Esophagus squamous epithelium (tissue), 5 donors: ENCODE measurements at regions not wholly inside any gene's neighbourhood (a gene's known extent, or its start where the extent isn't known, plus 50 kb on each side); places are given as distances from the start of the nearest gene placed in this dataset.

Source experiments
- DNase-seq: peaks from one replicate; lab custom pipeline; 2025; lab: John Stamatoyannopoulos, UW
- H3K27ac ChIP-seq, 4 donors: fragments of 200-600 bp; sonication (generic); one replicate each; pipeline ENCODE4 v1.5.1; 2016 to 2019; ENCODE audit warnings: mild to moderate bottlenecking in 1 of 4
- H3K27me3 ChIP-seq, 4 donors: fragments of 200-600 bp; sonication (generic); 1 replicate in 3 of 4; 2 replicates in 1 of 4; pipeline versions ENCODE4 v1.5.1 to v1.6.0; 2017 to 2021; ENCODE audit warnings: antibody characterized with exemption in 1 of 4
- H3K36me3 ChIP-seq, 3 donors: fragments of 200-600 bp; sonication (generic); one replicate each; pipeline ENCODE4 v1.5.1; 2016 to 2019
- H3K4me1 ChIP-seq, 3 donors: fragments of 200-600 bp; sonication (generic); one replicate each; pipeline ENCODE4 v1.5.1; 2017 to 2019
- H3K4me3 ChIP-seq, 4 donors: fragments of 200-600 bp; sonication (generic); 1 replicate in 3 of 4; 2 replicates in 1 of 4; pipeline ENCODE4 v1.5.1; 2016 to 2019; ENCODE audit warnings: mild to moderate bottlenecking in 2 of 4, moderate library complexity in 1 of 4
- H3K9me3 ChIP-seq, 3 donors: fragments of 200-600 bp; sonication (generic); one replicate each; pipeline ENCODE4 v1.5.1; 2016 to 2019
- POLR2A ChIP-seq, 4 donors: fragments of 450-650 bp; IDR thresholded peaks; one replicate each; pipeline ENCODE4 v1.6.1; 2017; ENCODE audit warnings: antibody characterized with exemption in 4 of 4, mild to moderate bottlenecking in 4 of 4, moderate library complexity in 3 of 4
- WGBS, 2 donors: methylation state at CpG; one replicate each; pipeline ENCODE4 v1.1.5; 2018; 5-methylcytosine and 5-hydroxymethylcytosine counted together
- intact Hi-C: fragments of 100-400 bp; cut with DNase I; formaldehyde crosslinking; loops from one replicate; pipeline ENCODE4 v1.15.0; 2022
- TF ChIP-seq, protein P1 (sequence below), 6 experiments: fragments of 450-650 bp in 4 of 6; fragments of 200-600 bp in 2 of 6; sonication (generic) in 2 of 6; IDR thresholded peaks; one replicate each; pipeline ENCODE4 v1.5.1; 2016 to 2019; ENCODE audit warnings: antibody characterized with exemption in 6 of 6, mild to moderate bottlenecking in 4 of 6, moderate library complexity in 4 of 6
- donor health status: DM: yes; HTN: yes; CAD: no.

DNA sequence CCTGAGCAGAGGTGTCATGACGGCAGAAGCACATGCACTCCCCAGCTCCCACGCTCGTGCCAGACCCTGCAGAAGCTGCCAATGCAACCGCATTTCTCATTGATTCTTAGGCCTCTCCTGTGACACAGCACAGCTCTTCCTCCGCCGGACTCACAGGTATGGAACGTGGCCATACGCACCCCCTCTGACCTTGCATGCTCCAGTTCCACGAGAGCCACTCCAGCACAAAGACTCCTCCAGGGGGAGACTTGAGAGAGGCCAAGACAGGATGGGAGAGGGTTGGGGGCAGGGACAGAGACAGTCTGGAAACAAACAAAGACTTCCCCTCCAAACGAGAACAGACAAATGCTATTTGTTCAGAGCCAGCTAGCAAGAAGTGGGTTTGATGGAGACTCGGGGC, 124.3 kb upstream of the PPP2R2D start:
- no peak overlapping the region for H3K27ac ChIP-seq
- H3K4me1 ChIP-seq, result no peaks in the 10 kb centered on the region
- H3K9me3 ChIP-seq, result peaks cover 0 to 39% (median 26%) of the 10 kb centered on the region in 3 donors
- DNase-seq, result no peak
- 74 to 77% methylated on average over 7 to 8 of the region's 11 CpGs for WGBS, 2 donors
- H3K4me3 ChIP-seq, result no peak overlapping the region
- TF ChIP-seq, protein P1, sequence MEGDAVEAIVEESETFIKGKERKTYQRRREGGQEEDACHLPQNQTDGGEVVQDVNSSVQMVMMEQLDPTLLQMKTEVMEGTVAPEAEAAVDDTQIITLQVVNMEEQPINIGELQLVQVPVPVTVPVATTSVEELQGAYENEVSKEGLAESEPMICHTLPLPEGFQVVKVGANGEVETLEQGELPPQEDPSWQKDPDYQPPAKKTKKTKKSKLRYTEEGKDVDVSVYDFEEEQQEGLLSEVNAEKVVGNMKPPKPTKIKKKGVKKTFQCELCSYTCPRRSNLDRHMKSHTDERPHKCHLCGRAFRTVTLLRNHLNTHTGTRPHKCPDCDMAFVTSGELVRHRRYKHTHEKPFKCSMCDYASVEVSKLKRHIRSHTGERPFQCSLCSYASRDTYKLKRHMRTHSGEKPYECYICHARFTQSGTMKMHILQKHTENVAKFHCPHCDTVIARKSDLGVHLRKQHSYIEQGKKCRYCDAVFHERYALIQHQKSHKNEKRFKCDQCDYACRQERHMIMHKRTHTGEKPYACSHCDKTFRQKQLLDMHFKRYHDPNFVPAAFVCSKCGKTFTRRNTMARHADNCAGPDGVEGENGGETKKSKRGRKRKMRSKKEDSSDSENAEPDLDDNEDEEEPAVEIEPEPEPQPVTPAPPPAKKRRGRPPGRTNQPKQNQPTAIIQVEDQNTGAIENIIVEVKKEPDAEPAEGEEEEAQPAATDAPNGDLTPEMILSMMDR (IDR thresholded peaks at IDR 0.05), result no peak
- no peak for TF ChIP-seq POLR2A (IDR thresholded peaks at IDR 0.05)
- intact Hi-C loops, result no loop called here
- no peaks in the 10 kb centered on the region for H3K36me3 ChIP-seq
- H3K27me3 ChIP-seq, result peaks cover 0 to 4% (median 0%) of the 10 kb centered on the region in 4 donors

DNA sequence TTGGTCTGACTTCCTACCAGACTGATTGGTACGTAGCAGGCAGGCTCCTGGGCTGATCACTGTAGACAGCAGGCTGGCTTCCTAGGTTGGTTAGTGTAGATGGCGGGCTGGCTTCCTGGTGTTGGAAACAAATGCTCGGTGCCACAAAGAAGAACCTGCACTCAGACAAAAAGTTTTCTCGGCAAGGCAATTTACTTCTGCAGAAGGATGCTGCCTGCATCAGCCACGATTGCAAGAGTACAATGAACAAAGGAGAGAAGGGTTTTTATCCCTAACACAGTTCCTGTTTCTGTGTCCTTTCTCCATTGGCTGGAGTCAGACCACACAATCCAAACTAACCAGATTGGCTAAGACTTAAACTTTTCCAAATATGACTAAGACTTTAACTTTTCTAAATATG, 123.6 kb upstream of the PPP2R2D start:
- intact Hi-C loops, result no loop called here
- Histone ChIP-seq H3K9me3 (peaks cover 0 to 39% (median 26%) of the 10 kb centered on the region in 3 donors), H3K27me3 (no peaks in the 10 kb centered on the region), H3K36me3 (no peaks in the 10 kb centered on the region), H3K4me1 (no peaks in the 10 kb centered on the region), H3K4me3 (no peak overlapping the region), H3K27ac (no peak overlapping the region)
- 91 to 92% methylated on average over 4 to 5 of the region's 5 CpGs for WGBS, 2 donors
- DNase-seq, result no peak
- no peak for TF ChIP-seq POLR2A (IDR thresholded peaks at IDR 0.05)
- TF ChIP-seq, protein P1 (IDR thresholded peaks at IDR 0.05), result no peak

DNA sequence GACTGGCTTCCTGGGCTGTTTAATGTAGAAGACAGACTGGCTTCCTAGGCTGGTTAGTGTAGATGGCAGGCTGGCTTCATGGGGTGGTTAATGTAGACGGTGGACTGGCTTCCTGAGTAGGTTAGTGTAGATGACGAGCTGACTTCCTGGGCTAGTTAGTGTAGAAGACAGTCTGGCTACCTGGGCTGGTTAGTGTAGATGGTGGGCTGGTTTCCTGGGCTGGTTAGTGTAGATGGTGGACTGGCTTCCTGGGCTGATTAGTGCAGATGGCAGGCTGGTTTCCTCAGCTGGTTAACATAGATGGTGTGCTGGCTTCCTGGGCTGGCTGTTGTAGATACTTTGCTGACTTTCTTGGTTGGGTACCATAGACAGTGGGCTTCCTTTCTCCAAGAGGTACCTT, 122.9 kb upstream of the PPP2R2D start:
- Histone ChIP-seq H3K36me3 (no peaks in the 10 kb centered on the region), H3K4me3 (no peak overlapping the region), H3K9me3 (peaks cover 0 to 39% (median 26%) of the 10 kb centered on the region in 3 donors), H3K27me3 (no peaks in the 10 kb centered on the region), H3K27ac (no peak overlapping the region), H3K4me1 (no peaks in the 10 kb centered on the region)
- intact Hi-C loops, result no loop called here
- no peak for DNase-seq
- no peak for TF ChIP-seq POLR2A (IDR thresholded peaks at IDR 0.05)
- TF ChIP-seq, protein P1 (IDR thresholded peaks at IDR 0.05), result no peak
- 84 to 90% methylated on average over 2 of the region's 2 CpGs for WGBS, 2 donors

DNA sequence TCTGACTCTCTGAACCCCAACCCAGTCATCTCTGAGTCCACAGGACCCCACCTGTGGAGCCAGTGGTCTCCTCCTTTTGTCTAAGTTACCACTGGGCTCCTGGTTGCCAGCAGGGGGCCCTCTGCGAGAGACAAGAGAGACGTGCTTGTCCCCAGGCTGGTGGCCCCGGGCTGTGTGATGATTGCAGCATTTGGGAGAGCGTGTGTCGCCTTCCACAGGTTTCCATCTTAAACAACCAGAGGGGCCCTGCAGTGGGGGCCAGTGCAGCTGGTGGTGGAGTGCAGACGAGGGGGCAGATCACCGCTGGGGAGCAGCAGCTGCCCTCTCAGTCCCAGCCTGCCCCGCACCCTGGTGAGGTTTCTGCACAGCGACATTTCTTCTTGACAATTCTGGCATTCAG, 122.4 kb upstream of the PPP2R2D start:
- intact Hi-C loops, result no loop called here
- Histone ChIP-seq H3K36me3 (no peaks in the 10 kb centered on the region), H3K4me1 (no peaks in the 10 kb centered on the region), H3K27me3 (no peaks in the 10 kb centered on the region), H3K27ac (no peak overlapping the region), H3K4me3 (no peak overlapping the region), H3K9me3 (peaks cover 0 to 39% (median 26%) of the 10 kb centered on the region in 3 donors)
- WGBS, 2 donors, result 85% methylated on average over 8 of the region's 9 CpGs; no CpG with 5 or more reads in 1 of the 2 donors
- no peak for DNase-seq
- TF ChIP-seq, protein P1 (IDR thresholded peaks at IDR 0.05), result no peak
- TF ChIP-seq POLR2A (IDR thresholded peaks at IDR 0.05), result no peak

DNA sequence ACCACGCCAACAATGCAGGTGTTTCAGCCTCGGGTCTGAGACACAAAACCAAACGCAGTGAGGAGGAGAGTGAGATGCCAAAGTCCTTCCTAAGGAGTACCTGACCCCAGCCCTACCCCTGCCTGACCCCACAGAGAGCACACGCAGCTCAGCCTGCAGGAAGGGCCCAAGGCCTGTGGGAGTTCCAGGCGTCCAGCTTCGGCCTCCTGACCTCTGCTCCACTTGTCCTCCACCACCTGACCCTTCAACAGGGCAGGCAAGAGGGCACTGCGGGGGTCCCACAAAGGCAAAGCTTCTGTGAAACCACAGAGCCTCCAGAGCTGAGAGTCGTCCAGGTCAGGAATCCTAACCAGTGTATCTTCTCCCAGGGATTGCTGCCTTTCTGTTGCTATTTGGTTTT, 122.0 kb upstream of the PPP2R2D start:
- DNase-seq, result no peak
- H3K36me3 ChIP-seq, result no peaks in the 10 kb centered on the region
- intact Hi-C loops, result no loop called here
- H3K9me3 ChIP-seq, result peaks cover 0 to 39% (median 26%) of the 10 kb centered on the region in 3 donors
- no peaks in the 10 kb centered on the region for H3K4me1 ChIP-seq
- no peak overlapping the region for H3K27ac ChIP-seq
- no peak overlapping the region for H3K4me3 ChIP-seq
- WGBS, 2 donors, result 76 to 83% methylated on average over 2 to 6 of the region's 8 CpGs
- no peak for TF ChIP-seq POLR2A (IDR thresholded peaks at IDR 0.05)
- TF ChIP-seq, protein P1 (IDR thresholded peaks at IDR 0.05), result no peak
- no peaks in the 10 kb centered on the region for H3K27me3 ChIP-seq
